Mucosa of descending colon (tissue), 3 donors: ENCODE measurements at regions not wholly inside any gene's neighbourhood (a gene's known extent, or its start where the extent isn't known, plus 50 kb on each side); places are given as distances from the start of the nearest gene placed in this dataset.

ENCODE experiments used
- ATAC-seq: fragments of 200-7000 bp; cut with Tn5 transposase; one replicate; pipeline ENCODE4 v1.9.1; 2020; ENCODE audit warnings: mild to moderate bottlenecking, moderate library complexity
- DNase-seq, 3 donors: peaks; one replicate each; pipeline ENCODE4 v3.0.0-alpha.2; 2020
- H3K36me3 ChIP-seq: fragments of 200-600 bp; one replicate; pipeline ENCODE4 v1.8.0; 2021; ENCODE audit warnings: low read depth, mild to moderate bottlenecking
- H3K4me1 ChIP-seq: fragments of 200-600 bp; one replicate; pipeline ENCODE4 v1.8.0; 2021; ENCODE audit warnings: low read depth, mild to moderate bottlenecking
- H3K4me3 ChIP-seq: fragments of 200-600 bp; one replicate; pipeline ENCODE4 v1.8.0; 2021; ENCODE audit warnings: mild to moderate bottlenecking
- H3K9me3 ChIP-seq: fragments of 200-600 bp; one replicate; pipeline ENCODE4 v1.8.0; 2021; ENCODE audit warnings: mild to moderate bottlenecking
- CTCF ChIP-seq: fragments of 200-600 bp; IDR thresholded peaks from one replicate; pipeline ENCODE4 v1.8.0; 2022; ENCODE audit warnings: antibody characterized with exemption, mild to moderate bottlenecking
- intact Hi-C, 2 donors: fragments of 100-400 bp; cut with DNase I in 1 of 2; cut with micrococcal nuclease in 1 of 2; formaldehyde crosslinking; loops; one replicate each; pipeline versions ENCODE4 v1.11.0 to v1.11.1; 2022; cut with DNase I, micrococcal nuclease
- donor health status: DM: no; HTN: no; CAD: no; lungs with moderate emphysema.
- donor health status: DM: no; HTN: no; CAD: no.
- donor health status: DM: no; HTN: yes; CAD: no.

- no peak for ATAC-seq
- intact Hi-C loops = no loop called here
- no peak for TF ChIP-seq CTCF
- Histone ChIP-seq H3K4me3 (no peak overlapping the region), H3K36me3 (no peaks in the 10 kb centered on the region), H3K9me3 (no peaks in the 10 kb centered on the region), H3K4me1 (no peaks in the 10 kb centered on the region)
- no peak for DNase-seq
These were observed 204.3 kb upstream of the HCCS start for GRCh38 chrX:10906866-10907265.

- Histone ChIP-seq H3K4me3 (no peak overlapping the region), H3K36me3 (no peaks in the 10 kb centered on the region), H3K4me1 (no peaks in the 10 kb centered on the region), H3K9me3 (no peaks in the 10 kb centered on the region)
- ATAC-seq (peak; percentile 68), DNase-seq (no peak)
- TF ChIP-seq CTCF = no peak
- intact Hi-C loops = no loop called here
These were observed 189.0 kb upstream of the HCCS start for GRCh38 chrX:10922159-10922558.

- DNase-seq = no peak
- no peak for ATAC-seq
- Histone ChIP-seq H3K4me3 (no peak overlapping the region), H3K4me1 (no peaks in the 10 kb centered on the region), H3K9me3 (no peaks in the 10 kb centered on the region), H3K36me3 (no peaks in the 10 kb centered on the region)
- intact Hi-C loops = no loop called here
- no peak for TF ChIP-seq CTCF
These were observed 188.3 kb upstream of the HCCS start for GRCh38 chrX:10922835-10923234.

- intact Hi-C loops = no loop called here
- DNase-seq (no peak), ATAC-seq (no peak)
- H3K4me3 ChIP-seq = no peak overlapping the region
- no peaks in the 10 kb centered on the region for H3K4me1 ChIP-seq
- H3K36me3 ChIP-seq = no peaks in the 10 kb centered on the region
- H3K9me3 ChIP-seq = no peaks in the 10 kb centered on the region
- no peak for TF ChIP-seq CTCF
These were observed 187.7 kb upstream of the HCCS start for GRCh38 chrX:10923466-10923865.

- H3K9me3 ChIP-seq = no peaks in the 10 kb centered on the region
- ATAC-seq = no peak
- no peaks in the 10 kb centered on the region for H3K36me3 ChIP-seq
- no peak overlapping the region for H3K4me3 ChIP-seq
- TF ChIP-seq CTCF = no peak
- no peaks in the 10 kb centered on the region for H3K4me1 ChIP-seq
- intact Hi-C loops = no loop called here
- DNase-seq = no peak
These were observed 184.7 kb upstream of the HCCS start for GRCh38 chrX:10926404-10926803.

GRCh38 chrX:10926891-10927290, 184.2 kb upstream of the HCCS start:
- H3K36me3 ChIP-seq = no peaks in the 10 kb centered on the region
- ATAC-seq (no peak), DNase-seq (no peak)
- H3K4me3 ChIP-seq = no peak overlapping the region
- intact Hi-C loops = no loop called here
- TF ChIP-seq CTCF = no peak
- H3K9me3 ChIP-seq = no peaks in the 10 kb centered on the region
- H3K4me1 ChIP-seq = no peaks in the 10 kb centered on the region
